ENCODE measurements at regions not wholly inside any gene's neighbourhood (a gene's known extent, or its start where the extent isn't known, plus 50 kb on each side); places are given as distances from the start of the nearest gene placed in this dataset.

DNA sequence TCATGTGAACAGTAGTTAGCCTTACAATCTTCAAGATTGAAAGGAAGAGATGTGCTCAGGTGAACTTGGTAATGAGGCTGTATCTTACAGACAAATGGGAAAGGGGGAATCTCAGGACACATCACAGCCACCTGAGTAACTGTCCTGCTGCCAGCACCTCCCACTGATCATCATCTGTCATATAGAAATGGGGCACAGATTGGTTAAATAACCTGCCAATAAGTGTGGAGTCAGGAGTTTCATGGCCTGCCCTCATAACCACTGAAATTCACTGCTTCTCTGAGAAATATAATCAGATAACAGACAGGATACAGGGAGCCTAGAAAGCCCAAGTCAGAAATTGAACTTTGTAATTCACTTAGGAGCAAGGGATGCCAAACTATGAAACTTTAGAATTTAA, 64.9 kb upstream of the TAS2R16 start:
- no peak for DNase-seq (ENCODE audit: low read depth)

DNA sequence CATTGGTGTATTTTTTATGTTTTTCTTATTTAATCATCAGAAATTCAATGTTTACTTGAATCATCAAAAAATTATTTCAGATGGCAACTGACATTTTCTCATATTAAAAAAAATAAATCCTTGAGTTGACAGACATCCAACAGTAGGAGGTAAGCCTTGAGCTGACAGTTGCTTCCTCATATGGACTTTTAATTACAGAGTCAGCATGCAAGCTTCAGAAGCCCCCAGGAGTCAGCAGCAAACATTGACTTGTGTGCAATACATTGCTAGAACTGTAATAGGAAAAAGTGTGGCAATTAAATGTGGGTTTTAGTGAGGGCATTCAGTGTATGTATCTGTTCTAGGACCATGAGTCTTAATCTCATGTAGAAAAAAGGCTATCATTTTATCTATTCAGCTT, 62.4 kb upstream of the TAS2R16 start:
- no peak for DNase-seq (ENCODE audit: low read depth)

DNA sequence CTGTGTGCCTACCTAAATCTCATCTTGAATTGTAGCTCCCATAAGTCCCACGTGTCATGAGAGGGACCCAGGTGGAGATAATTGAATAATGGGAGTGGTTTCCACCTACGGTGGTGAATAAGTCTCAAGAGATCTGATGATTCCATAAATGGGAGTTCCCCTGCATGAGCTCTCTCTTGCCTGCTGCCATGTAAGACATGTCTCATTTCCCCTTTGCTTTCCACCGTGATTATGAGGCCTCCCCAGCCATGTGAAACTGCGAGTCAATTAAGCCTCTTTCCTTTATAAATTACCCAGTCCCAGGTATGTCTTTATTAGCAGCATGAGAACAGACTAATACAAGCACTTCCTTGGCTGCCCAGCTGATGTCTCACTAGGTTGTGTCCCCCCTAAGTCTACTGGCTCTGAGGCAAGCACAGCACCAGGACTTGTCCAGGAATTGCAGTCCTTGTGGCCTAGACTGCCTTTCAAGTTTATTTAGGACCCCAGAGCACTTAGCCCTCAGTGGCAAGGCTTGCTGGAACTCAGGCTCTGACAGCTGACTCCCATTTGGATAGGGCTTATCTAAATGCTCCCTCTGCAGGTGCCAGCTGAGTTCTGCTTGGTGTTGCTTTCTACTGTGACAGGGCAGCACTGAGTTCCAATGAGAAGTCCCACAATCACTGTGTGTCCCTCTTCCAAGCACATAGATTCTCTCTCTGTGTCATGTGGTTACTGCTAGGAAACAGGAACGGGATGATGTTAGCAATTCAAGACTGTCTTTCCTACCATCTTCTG, 59.0 kb upstream of the TAS2R16 start:
- DNase-seq (ENCODE audit: low read depth), result no peak

DNA sequence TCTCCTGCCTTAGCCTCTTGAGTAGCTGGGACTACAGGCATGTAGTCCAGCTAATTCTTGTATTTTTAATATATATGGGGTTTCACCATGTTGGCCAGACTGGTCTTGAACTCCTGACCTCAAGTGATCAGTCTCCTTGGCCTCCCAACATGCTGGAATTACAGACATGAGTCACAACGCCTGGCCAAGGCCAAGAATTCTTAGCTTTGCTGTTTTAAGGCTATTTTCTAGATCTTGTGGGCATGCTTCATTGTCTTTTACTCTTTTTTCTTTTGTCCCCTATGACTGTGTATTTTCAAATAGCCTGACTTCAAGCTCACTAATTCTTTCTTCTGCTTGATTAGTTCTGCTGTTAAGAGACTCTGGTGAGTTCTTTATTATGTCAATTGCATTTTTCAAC, 56.4 kb upstream of the TAS2R16 start:
- peak; percentile 34 for DNase-seq (ENCODE audit: low read depth)

DNA sequence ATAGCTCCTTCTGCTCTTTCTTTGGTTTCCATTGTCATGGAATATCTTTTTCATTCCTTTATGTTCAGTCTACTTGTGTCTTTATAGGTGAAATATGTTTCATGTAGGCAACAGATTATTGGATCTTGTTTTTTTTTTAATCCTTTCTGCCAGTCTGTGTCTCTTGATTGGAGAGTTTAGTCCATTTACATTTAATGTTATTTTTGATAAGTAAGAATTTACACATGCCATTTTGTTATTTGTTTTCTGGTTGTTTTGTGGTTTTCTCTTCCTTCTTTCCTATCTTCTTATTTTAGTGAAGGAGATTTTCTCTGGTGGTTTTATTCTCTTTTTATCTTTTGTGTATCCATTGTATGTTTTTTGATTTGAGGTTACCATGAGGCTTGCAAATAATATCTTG, 52.5 kb upstream of the TAS2R16 start:
- DNase-seq (ENCODE audit: low read depth), result no peak

Measured in LHCN-M2 (cell line).